OCI-LY1 (cell line): ENCODE measurements at regions not wholly inside any gene's neighbourhood (a gene's known extent, or its start where the extent isn't known, plus 50 kb on each side); places are given as distances from the start of the nearest gene placed in this dataset.

Experiments
- H2AFZ ChIP-seq: fragments of 200-600 bp; sonication (generic), shearing (Covaris generic); 2 replicates; pipeline ENCODE4 v1.6.0; 2014; ENCODE audit warnings: antibody characterized with exemption, mild to moderate bottlenecking, low read length
- H3F3A ChIP-seq: fragments of 200-600 bp; sonication (generic), shearing (Covaris generic); 2 replicates; pipeline ENCODE4 v1.6.0; 2014; ENCODE audit warnings: mild to moderate bottlenecking, antibody characterized with exemption, low read length, moderate library complexity; ENCODE audit not compliant: insufficient read depth
- H3K27ac ChIP-seq: fragments of 200-600 bp; sonication (generic); 2 replicates; pipeline ENCODE4 v1.5.1; 2014; ENCODE audit warnings: low read length, mixed run types, mild to moderate bottlenecking, low read depth; ENCODE audit not compliant: poor library complexity, severe bottlenecking
- H3K27me3 ChIP-seq: fragments of 200-600 bp; sonication (generic); 2 replicates; pipeline ENCODE4 v1.6.0; 2014; ENCODE audit warnings: antibody characterized with exemption, mild to moderate bottlenecking, low read length, moderate library complexity; ENCODE audit not compliant: insufficient read depth
- H3K36me3 ChIP-seq: fragments of 200-600 bp; sonication (generic); 2 replicates; pipeline ENCODE4 v1.6.1; 2014; ENCODE audit warnings: mild to moderate bottlenecking, antibody characterized with exemption, low read length, moderate library complexity, mixed read lengths; ENCODE audit not compliant: insufficient read depth
- H3K4me1 ChIP-seq: fragments of 200-600 bp; sonication (generic); 2 replicates; pipeline ENCODE4 v1.5.1; 2014; ENCODE audit warnings: mild to moderate bottlenecking, low read length, moderate library complexity; ENCODE audit not compliant: insufficient read depth, severe bottlenecking
- H3K4me2 ChIP-seq: fragments of 200-600 bp; sonication (generic), shearing (Covaris generic); 2 replicates; pipeline ENCODE4 v1.6.1; 2014; ENCODE audit warnings: low read length
- H3K4me3 ChIP-seq: fragments of 200-600 bp; sonication (generic); 2 replicates; pipeline ENCODE4 v1.5.1; 2014; ENCODE audit warnings: low read length, low read depth, mild to moderate bottlenecking, mixed read lengths; ENCODE audit not compliant: poor library complexity, severe bottlenecking
- H3K79me2 ChIP-seq: fragments of 200-600 bp; shearing (Covaris generic); 2 replicates; pipeline ENCODE4 v1.6.1; 2016; ENCODE audit warnings: mixed run types, low read length, mixed read lengths; ENCODE audit not compliant: insufficient read depth
- H3K9ac ChIP-seq: fragments of 200-600 bp; sonication (generic), shearing (Covaris generic); 2 replicates; pipeline ENCODE4 v1.6.1; 2014; ENCODE audit warnings: mild to moderate bottlenecking, low read length, mixed read lengths
- H3K9me2 ChIP-seq: fragments of 200-600 bp; sonication (generic), shearing (Covaris generic); 2 replicates; pipeline ENCODE4 v1.6.1; 2014; ENCODE audit warnings: low read depth, mild to moderate bottlenecking, low read length, mixed read lengths
- H3K9me3 ChIP-seq: fragments of 200-600 bp; shearing (Covaris generic); 2 replicates; pipeline ENCODE4 v1.6.1; 2014; ENCODE audit warnings: low read length, mixed read lengths
- H4K20me1 ChIP-seq: fragments of 200-600 bp; sonication (generic), shearing (Covaris generic); 2 replicates; pipeline ENCODE4 v1.6.0; 2016; ENCODE audit warnings: mild to moderate bottlenecking, low read length; ENCODE audit not compliant: insufficient read depth
- CTCF ChIP-seq: fragments of 200-600 bp; sonication (generic), shearing (Covaris generic); IDR thresholded peaks from 2 replicates; pipeline ENCODE4 v1.5.1; 2017; ENCODE audit warnings: mild to moderate bottlenecking, antibody characterized with exemption, low read length, moderate library complexity, mixed read lengths
- EZH2 ChIP-seq: fragments of 200-600 bp; sonication (generic), shearing (Covaris generic); IDR thresholded peaks from 2 replicates; pipeline ENCODE4 v1.8.0; 2017; ENCODE audit warnings: borderline replicate concordance, mixed run types, mild to moderate bottlenecking, antibody characterized with exemption, low read length, moderate library complexity, mixed read lengths

DNA sequence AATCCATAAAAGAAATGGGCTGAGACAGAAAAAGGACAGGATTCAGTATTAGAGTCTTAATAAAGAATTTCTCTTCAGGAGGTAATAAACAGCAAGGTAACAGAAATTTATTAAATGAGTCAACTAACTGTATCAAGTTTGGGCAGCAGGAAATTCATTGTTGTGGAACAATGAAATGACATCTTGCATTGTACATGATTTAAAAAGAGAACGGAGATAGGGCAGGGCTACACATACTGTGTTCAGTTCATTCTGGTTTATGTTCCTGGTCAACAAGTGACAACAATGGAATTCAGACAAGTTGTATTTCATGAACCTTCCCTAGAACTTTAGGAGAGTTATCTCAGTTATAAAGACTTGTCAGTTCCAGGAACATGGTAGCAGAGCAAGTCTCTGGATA is 961.3 kb downstream of the SOCS6 start:
- Histone ChIP-seq H3K36me3 (no peaks in the 10 kb centered on the region), H3K79me2 (no peaks in the 10 kb centered on the region), H4K20me1 (no peaks in the 10 kb centered on the region), H3K4me3 (no peak overlapping the region), H2AFZ (no peak overlapping the region), H3F3A (no peaks in the 10 kb centered on the region), H3K9me2 (no peaks in the 10 kb centered on the region), H3K4me1 (no peaks in the 10 kb centered on the region), H3K9ac (no peak overlapping the region), H3K4me2 (no peak overlapping the region), H3K9me3 (no peaks in the 10 kb centered on the region), H3K27ac (no peak overlapping the region), H3K27me3 (no peaks in the 10 kb centered on the region)
- TF ChIP-seq EZH2 (no peak), CTCF (no peak)

- H3K79me2 ChIP-seq, result no peaks in the 10 kb centered on the region
- H3K4me2 ChIP-seq, result no peak overlapping the region
- no peaks in the 10 kb centered on the region for H3K4me1 ChIP-seq
- no peak overlapping the region for H2AFZ ChIP-seq
- H3F3A ChIP-seq, result no peaks in the 10 kb centered on the region
- no peak overlapping the region for H3K9ac ChIP-seq
- no peaks in the 10 kb centered on the region for H3K9me3 ChIP-seq
- TF ChIP-seq CTCF (no peak), EZH2 (no peak)
- no peaks in the 10 kb centered on the region for H3K36me3 ChIP-seq
- no peaks in the 10 kb centered on the region for H3K9me2 ChIP-seq
- no peak overlapping the region for H3K4me3 ChIP-seq
- no peak overlapping the region for H3K27ac ChIP-seq
- H4K20me1 ChIP-seq, result no peaks in the 10 kb centered on the region
- H3K27me3 ChIP-seq, result no peaks in the 10 kb centered on the region
Observed at GRCh38 chr18:71249791-71250190, 960.9 kb downstream of the SOCS6 start.

DNA sequence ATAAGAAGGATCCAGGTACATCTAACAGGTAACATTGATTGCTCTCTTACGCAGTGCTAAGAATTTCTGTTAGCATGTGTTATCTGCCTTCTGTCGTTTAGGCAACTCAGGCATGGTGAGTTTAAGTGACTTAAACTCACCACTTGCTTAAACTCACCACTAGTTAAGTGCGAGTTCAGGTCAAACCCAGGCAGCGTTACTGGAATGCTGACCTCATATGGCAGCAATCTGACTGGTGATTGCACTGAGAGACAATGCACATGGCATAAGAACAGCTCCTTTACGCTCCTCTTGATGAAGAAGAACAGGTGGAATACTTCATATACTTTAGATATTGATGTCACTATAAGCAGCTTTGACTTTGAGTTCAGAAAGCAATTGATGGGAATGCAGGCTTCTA is 954.1 kb downstream of the SOCS6 start:
- Histone ChIP-seq H3K4me1 (no peaks in the 10 kb centered on the region), H3K9me2 (no peaks in the 10 kb centered on the region), H3K4me2 (no peak overlapping the region), H3K27ac (no peak overlapping the region), H3K9ac (no peak overlapping the region), H3F3A (no peaks in the 10 kb centered on the region), H2AFZ (no peak overlapping the region), H3K9me3 (no peaks in the 10 kb centered on the region), H3K4me3 (no peak overlapping the region), H3K27me3 (no peaks in the 10 kb centered on the region), H3K79me2 (no peaks in the 10 kb centered on the region), H3K36me3 (no peaks in the 10 kb centered on the region), H4K20me1 (no peaks in the 10 kb centered on the region)
- TF ChIP-seq CTCF (no peak), EZH2 (no peak)
